H9 (cell line): ENCODE measurements at regions not wholly inside any gene's neighbourhood (a gene's known extent, or its start where the extent isn't known, plus 50 kb on each side); places are given as distances from the start of the nearest gene placed in this dataset.

Source experiments
- DNase-seq: peaks from one replicate; pipeline ENCODE4 v3.0.0-alpha.2; 2017
- H2AFZ ChIP-seq: one replicate; pipeline ENCODE4 v1.6.1; 2013; ENCODE audit warnings: mild to moderate bottlenecking, low read length, control low read depth, moderate library complexity
- H2AK5ac ChIP-seq: 2 replicates; pipeline ENCODE4 v1.6.1; 2013; ENCODE audit warnings: low read length, control low read depth, mixed read lengths; ENCODE audit not compliant: insufficient read length
- H2BK120ac ChIP-seq: one replicate; pipeline ENCODE4 v1.6.1; 2013; ENCODE audit warnings: low read depth, mild to moderate bottlenecking, low read length, control low read depth, inconsistent platforms; ENCODE audit not compliant: poor library complexity, severe bottlenecking
- H2BK12ac ChIP-seq: 2 replicates; pipeline ENCODE4 v1.6.1; 2013; ENCODE audit warnings: low read length, control low read depth, mixed read lengths, low read depth; ENCODE audit not compliant: insufficient read length
- H2BK15ac ChIP-seq: 2 replicates; pipeline ENCODE4 v1.6.1; 2013; ENCODE audit warnings: low read depth, low read length, control low read depth
- H2BK20ac ChIP-seq: one replicate; pipeline ENCODE4 v1.6.1; 2013; ENCODE audit warnings: low read depth, mild to moderate bottlenecking, low read length, control low read depth, inconsistent platforms; ENCODE audit not compliant: poor library complexity, severe bottlenecking
- H2BK5ac ChIP-seq: 2 replicates; pipeline ENCODE4 v1.6.1; 2013; ENCODE audit warnings: low read length, control low read depth, mixed read lengths; ENCODE audit not compliant: insufficient read length
- H3K14ac ChIP-seq: 2 replicates; pipeline ENCODE4 v1.6.1; 2013; ENCODE audit warnings: low read length, control low read depth; ENCODE audit not compliant: insufficient read depth
- H3K18ac ChIP-seq: 2 replicates; pipeline ENCODE4 v1.6.1; 2013; ENCODE audit warnings: low read depth, mild to moderate bottlenecking, mixed read lengths, low read length, control low read depth; ENCODE audit not compliant: insufficient read length
- H3K23ac ChIP-seq: 2 replicates; pipeline ENCODE4 v1.6.1; 2013; ENCODE audit warnings: low read length, control low read depth, mixed read lengths, low read depth; ENCODE audit not compliant: insufficient read length
- H3K23me2 ChIP-seq: 2 replicates; pipeline ENCODE4 v1.6.1; 2013; ENCODE audit warnings: low read depth, mild to moderate bottlenecking, mixed read lengths, low read length, control low read depth; ENCODE audit not compliant: insufficient read length, poor library complexity, severe bottlenecking
- H3K27ac ChIP-seq: 2 replicates; pipeline ENCODE4 v1.5.1; 2013; ENCODE audit warnings: low read length, control low read depth, mixed read lengths, low read depth; ENCODE audit not compliant: insufficient read length
- H3K27me3 ChIP-seq: 2 replicates; pipeline ENCODE4 v1.6.1; 2013; ENCODE audit warnings: low read length, control low read depth, inconsistent platforms; ENCODE audit not compliant: insufficient read depth
- H3K4ac ChIP-seq: 2 replicates; pipeline ENCODE4 v1.6.1; 2013; ENCODE audit warnings: low read depth, mild to moderate bottlenecking, control low read depth, inconsistent platforms, low read length, moderate library complexity
- H3K4me1 ChIP-seq: 2 replicates; pipeline ENCODE4 v1.6.1; 2013; ENCODE audit warnings: low read length, control low read depth, inconsistent platforms; ENCODE audit not compliant: insufficient read depth
- H3K4me2 ChIP-seq: 2 replicates; pipeline ENCODE4 v1.6.1; 2013; ENCODE audit warnings: low read length, control low read depth, mixed read lengths; ENCODE audit not compliant: insufficient read length, insufficient read depth
- H3K56ac ChIP-seq: 2 replicates; pipeline ENCODE4 v1.6.1; 2013; ENCODE audit warnings: low read depth, mild to moderate bottlenecking, mixed read lengths, low read length, control low read depth; ENCODE audit not compliant: insufficient read length
- H3K79me1 ChIP-seq: 2 replicates; pipeline ENCODE4 v1.6.1; 2013; ENCODE audit warnings: low read depth, mild to moderate bottlenecking, moderate library complexity, low read length, control low read depth, inconsistent platforms; ENCODE audit not compliant: insufficient read depth, poor library complexity, severe bottlenecking
- H3K79me2 ChIP-seq: 2 replicates; pipeline ENCODE4 v1.6.1; 2013; ENCODE audit warnings: low read length, control low read depth, inconsistent platforms; ENCODE audit not compliant: insufficient read depth
- H3K9ac ChIP-seq: 2 replicates; pipeline ENCODE4 v1.6.1; 2013; ENCODE audit warnings: low read length, control low read depth, mixed read lengths; ENCODE audit not compliant: insufficient read length; ENCODE audit errors: extremely low read depth
- H3K9me3 ChIP-seq: one replicate; pipeline ENCODE4 v1.6.1; 2013; ENCODE audit warnings: low read depth, low read length, inconsistent platforms; ENCODE audit not compliant: control insufficient read depth
- H3T11ph ChIP-seq: one replicate; pipeline ENCODE4 v1.6.1; 2013; ENCODE audit warnings: mild to moderate bottlenecking, low read length, control low read depth, inconsistent platforms
- H4K20me1 ChIP-seq: one replicate; pipeline ENCODE4 v1.6.1; 2013; ENCODE audit not compliant: control insufficient read depth, insufficient read length, insufficient read depth
- H4K5ac ChIP-seq: 2 replicates; pipeline ENCODE4 v1.6.1; 2013; ENCODE audit warnings: low read depth, mild to moderate bottlenecking, mixed read lengths, low read length, control low read depth; ENCODE audit not compliant: insufficient read length
- H4K8ac ChIP-seq: replicated peaks from 2 replicates; pipeline ENCODE4 v1.6.1; 2013; ENCODE audit warnings: low read length, control low read depth, mixed read lengths, low read depth; ENCODE audit not compliant: insufficient read length
- H4K91ac ChIP-seq: 2 replicates; pipeline ENCODE4 v1.6.1; 2013; ENCODE audit warnings: low read depth, mild to moderate bottlenecking, moderate library complexity, mixed read lengths, low read length, control low read depth; ENCODE audit not compliant: insufficient read length
- H3K27ac Mint-ChIP-seq, 3 experiments: 2 replicates in 2 of 3; 3 replicates in 1 of 3; pipeline ENCODE4 v1.8.0; 2020 to 2021; ENCODE audit warnings: mixed read lengths in 3 of 3, mild to moderate bottlenecking in 1 of 3, moderate library complexity in 1 of 3
- H3K27me3 Mint-ChIP-seq: 2 replicates; pipeline ENCODE4 v1.8.0; 2021; ENCODE audit warnings: low read depth, mild to moderate bottlenecking, moderate library complexity, mixed read lengths
- H3K36me3 Mint-ChIP-seq, 3 experiments: 2 replicates in 2 of 3; 3 replicates in 1 of 3; pipeline ENCODE4 v1.8.0; 2020 to 2021; ENCODE audit warnings: low read depth in 3 of 3, mixed read lengths in 3 of 3; ENCODE audit not compliant: insufficient read depth in 1 of 3
- H3K4me1 Mint-ChIP-seq, 2 experiments: 2 replicates each; pipeline ENCODE4 v1.8.0; 2020; ENCODE audit warnings: mixed read lengths in 2 of 2
- H3K4me3 Mint-ChIP-seq, 2 experiments: 2 replicates in 1 of 2; 3 replicates in 1 of 2; pipeline ENCODE4 v1.8.0; 2020 to 2021; ENCODE audit warnings: mild to moderate bottlenecking in 2 of 2, mixed read lengths in 2 of 2, moderate library complexity in 1 of 2
- H3K9me3 Mint-ChIP-seq, 2 experiments: 2 replicates in 1 of 2; 3 replicates in 1 of 2; pipeline ENCODE4 v1.8.0; 2020; ENCODE audit warnings: mild to moderate bottlenecking in 2 of 2, mixed read lengths in 2 of 2, moderate library complexity in 1 of 2
- WGBS: extraction: QIAGEN DNeasy Blood & Tissue Kit; methylation state at CpG from one replicate; pipeline ENCODE4 v1.1.7; 2013; ENCODE audit warnings: missing lambda C conversion rate, low lambda C conversion rate, mixed read lengths; ENCODE audit not compliant: insufficient read length; ENCODE audit errors: extremely low coverage; 5-methylcytosine and 5-hydroxymethylcytosine counted together
- TF ChIP-seq, protein P1 (sequence below): fragments of 200-600 bp; sonication (generic); conservative IDR thresholded peaks from 3 replicates; pipeline ENCODE4 v1.8.0; 2021; ENCODE audit warnings: antibody characterized with exemption, mild to moderate bottlenecking

DNA sequence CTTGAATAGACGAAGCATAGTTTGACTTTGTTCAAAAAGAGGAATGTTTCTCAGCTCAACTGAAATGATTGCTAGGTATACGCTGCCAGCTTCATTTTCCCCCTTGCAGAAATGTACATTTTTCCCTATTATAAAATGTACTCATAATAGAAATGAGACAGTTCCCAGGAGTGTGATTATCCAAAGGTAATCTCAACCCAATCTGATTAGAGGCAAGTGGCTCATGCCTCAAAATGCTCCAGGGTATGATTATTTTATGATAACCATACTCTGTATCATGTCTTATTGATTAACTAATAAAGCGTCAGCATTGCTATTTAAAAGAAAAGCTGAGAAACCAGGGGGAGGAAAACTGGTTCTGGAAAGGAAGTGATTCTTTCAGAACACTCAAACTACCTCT is 54.9 kb upstream of the SMIM15 start:
- H3K23ac ChIP-seq = no peak overlapping the region
- TF ChIP-seq, protein P1, sequence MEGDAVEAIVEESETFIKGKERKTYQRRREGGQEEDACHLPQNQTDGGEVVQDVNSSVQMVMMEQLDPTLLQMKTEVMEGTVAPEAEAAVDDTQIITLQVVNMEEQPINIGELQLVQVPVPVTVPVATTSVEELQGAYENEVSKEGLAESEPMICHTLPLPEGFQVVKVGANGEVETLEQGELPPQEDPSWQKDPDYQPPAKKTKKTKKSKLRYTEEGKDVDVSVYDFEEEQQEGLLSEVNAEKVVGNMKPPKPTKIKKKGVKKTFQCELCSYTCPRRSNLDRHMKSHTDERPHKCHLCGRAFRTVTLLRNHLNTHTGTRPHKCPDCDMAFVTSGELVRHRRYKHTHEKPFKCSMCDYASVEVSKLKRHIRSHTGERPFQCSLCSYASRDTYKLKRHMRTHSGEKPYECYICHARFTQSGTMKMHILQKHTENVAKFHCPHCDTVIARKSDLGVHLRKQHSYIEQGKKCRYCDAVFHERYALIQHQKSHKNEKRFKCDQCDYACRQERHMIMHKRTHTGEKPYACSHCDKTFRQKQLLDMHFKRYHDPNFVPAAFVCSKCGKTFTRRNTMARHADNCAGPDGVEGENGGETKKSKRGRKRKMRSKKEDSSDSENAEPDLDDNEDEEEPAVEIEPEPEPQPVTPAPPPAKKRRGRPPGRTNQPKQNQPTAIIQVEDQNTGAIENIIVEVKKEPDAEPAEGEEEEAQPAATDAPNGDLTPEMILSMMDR = no peak

More for the DNA sequence above, 54.9 kb upstream of the SMIM15 start:
- Histone ChIP-seq H3K79me1 (no peaks in the 10 kb centered on the region), H4K20me1 (no peaks in the 10 kb centered on the region), H3K56ac (no peak overlapping the region), H2AFZ (no peak overlapping the region), H3K4me1 (no peaks in the 10 kb centered on the region), H2BK5ac (no peak overlapping the region), H3K27me3 (0 out of 2 replicates have a peak, but pooled peaks cover 2% of the 10 kb centered on the region), H3K4me2 (no peak overlapping the region), H2BK120ac (no peak overlapping the region), H4K91ac (no peak overlapping the region), H2AK5ac (no peak overlapping the region), H4K5ac (no peak overlapping the region), H3K9ac (no peak overlapping the region), H3K14ac (no peak overlapping the region), H3T11ph (no peak overlapping the region), H3K23me2 (no peaks in the 10 kb centered on the region), H4K8ac (no peak overlapping the region), H3K27ac (no peak overlapping the region), H3K79me2 (no peaks in the 10 kb centered on the region), H3K9me3 (no peaks in the 10 kb centered on the region), H3K4ac (no peak overlapping the region), H2BK12ac (no peak overlapping the region), H2BK20ac (no peak overlapping the region), H2BK15ac (no peak overlapping the region), H3K18ac (no peak overlapping the region)
- Mint-ChIP-seq H3K4me3 (no peak overlapping the region), H3K27ac (no peak overlapping the region), H3K27me3 (peaks cover 5% of the 10 kb centered on the region), H3K36me3 (no peaks in the 10 kb centered on the region), H3K9me3 (peaks cover 0 to 3% of the 10 kb centered on the region in 2 experiments; a peak in 1 of 5 replicates), H3K4me1 (no peaks in the 10 kb centered on the region)
- DNase-seq = no peak
- WGBS = no CpG with 5 or more reads among the region's 3 CpGs
